Muscle layer of colon (tissue), 2 donors: ENCODE measurements at regions not wholly inside any gene's neighbourhood (a gene's known extent, or its start where the extent isn't known, plus 50 kb on each side); places are given as distances from the start of the nearest gene placed in this dataset.

ENCODE experiments used
- H3K27ac ChIP-seq: one replicate; pipeline ENCODE4 v1.7.0; 2013; ENCODE audit warnings: low read depth, mild to moderate bottlenecking, low read length, moderate library complexity
- H3K27me3 ChIP-seq, 2 donors: one replicate each; pipeline ENCODE4 v1.7.0; 2013; ENCODE audit warnings: low read length in 2 of 2, mild to moderate bottlenecking in 2 of 2; ENCODE audit not compliant: insufficient read depth in 2 of 2, control insufficient read depth in 1 of 2
- H3K36me3 ChIP-seq: one replicate; pipeline ENCODE4 v1.7.0; 2013; ENCODE audit warnings: mild to moderate bottlenecking, low read length; ENCODE audit not compliant: insufficient read depth
- H3K4me1 ChIP-seq: one replicate; pipeline ENCODE4 v1.7.0; 2013; ENCODE audit warnings: mild to moderate bottlenecking, low read length; ENCODE audit not compliant: insufficient read depth
- H3K4me3 ChIP-seq, 2 donors: one replicate each; pipeline ENCODE4 v1.7.0; 2013; ENCODE audit warnings: low read length in 2 of 2, low read depth in 1 of 2, mild to moderate bottlenecking in 1 of 2, moderate library complexity in 1 of 2
- H3K9ac ChIP-seq: one replicate; pipeline ENCODE4 v1.7.0; 2013; ENCODE audit warnings: low read length
- H3K9me3 ChIP-seq: one replicate; pipeline ENCODE4 v1.7.0; 2013; ENCODE audit warnings: mild to moderate bottlenecking, low read length
- donor health status: abdominal sarcoma.
- donor health status: Adenocarcinoma of cecum.

GRCh38 chr1:55500601-55501000, 285.4 kb upstream of the USP24 start:
- no peak overlapping the region for H3K4me3 ChIP-seq
- H3K9me3 ChIP-seq, result no peaks in the 10 kb centered on the region
- H3K27me3 ChIP-seq, result no peaks in the 10 kb centered on the region
- no peaks in the 10 kb centered on the region for H3K36me3 ChIP-seq
- H3K27ac ChIP-seq, result no peak overlapping the region
- H3K4me1 ChIP-seq, result peaks cover 18% of the 10 kb centered on the region
- no peak overlapping the region for H3K9ac ChIP-seq

GRCh38 chr1:55490547-55490946, 275.4 kb upstream of the USP24 start:
- Histone ChIP-seq H3K36me3 (no peaks in the 10 kb centered on the region), H3K4me1 (no peaks in the 10 kb centered on the region), H3K4me3 (no peak overlapping the region), H3K27me3 (no peaks in the 10 kb centered on the region), H3K27ac (no peak overlapping the region), H3K9ac (no peak overlapping the region), H3K9me3 (no peaks in the 10 kb centered on the region)

- no peak overlapping the region for H3K4me3 ChIP-seq
- H3K9ac ChIP-seq, result no peak overlapping the region
- H3K36me3 ChIP-seq, result no peaks in the 10 kb centered on the region
- H3K27me3 ChIP-seq, result no peaks in the 10 kb centered on the region
- H3K4me1 ChIP-seq, result peaks cover 8% of the 10 kb centered on the region
- no peak overlapping the region for H3K27ac ChIP-seq
- no peaks in the 10 kb centered on the region for H3K9me3 ChIP-seq
Observed at GRCh38 chr1:55484173-55484572, 269.0 kb upstream of the USP24 start.

- Histone ChIP-seq H3K9me3 (no peaks in the 10 kb centered on the region), H3K9ac (no peak overlapping the region), H3K27ac (no peak overlapping the region), H3K27me3 (no peaks in the 10 kb centered on the region), H3K36me3 (no peaks in the 10 kb centered on the region), H3K4me1 (peaks cover 8% of the 10 kb centered on the region), H3K4me3 (no peak overlapping the region)
Observed at GRCh38 chr1:55483523-55483922, 268.4 kb upstream of the USP24 start.

- Histone ChIP-seq H3K36me3 (no peaks in the 10 kb centered on the region), H3K27me3 (no peaks in the 10 kb centered on the region), H3K9ac (no peak overlapping the region), H3K9me3 (no peaks in the 10 kb centered on the region), H3K4me1 (peaks cover 14% of the 10 kb centered on the region), H3K27ac (no peak overlapping the region), H3K4me3 (no peak overlapping the region)
Observed at GRCh38 chr1:55481634-55482033, 266.5 kb upstream of the USP24 start.

GRCh38 chr1:55480029-55480795, 265.0 kb upstream of the USP24 start:
- Histone ChIP-seq H3K27me3 (no peaks in the 10 kb centered on the region), H3K36me3 (no peaks in the 10 kb centered on the region), H3K4me3 (no peak overlapping the region), H3K27ac (no peak overlapping the region), H3K4me1 (peaks cover 14% of the 10 kb centered on the region), H3K9ac (no peak overlapping the region), H3K9me3 (no peaks in the 10 kb centered on the region)

- Histone ChIP-seq H3K27me3 (no peaks in the 10 kb centered on the region), H3K9ac (no peak overlapping the region), H3K27ac (no peak overlapping the region), H3K9me3 (no peaks in the 10 kb centered on the region), H3K4me1 (peaks cover 14% of the 10 kb centered on the region), H3K4me3 (no peak overlapping the region), H3K36me3 (no peaks in the 10 kb centered on the region)
Observed at GRCh38 chr1:55478742-55479141, 263.6 kb upstream of the USP24 start.

- H3K36me3 ChIP-seq, result no peaks in the 10 kb centered on the region
- H3K27me3 ChIP-seq, result no peaks in the 10 kb centered on the region
- no peak overlapping the region for H3K4me3 ChIP-seq
- no peaks in the 10 kb centered on the region for H3K9me3 ChIP-seq
- peaks cover 17% of the 10 kb centered on the region for H3K4me1 ChIP-seq
- H3K27ac ChIP-seq, result no peak overlapping the region
- no peak overlapping the region for H3K9ac ChIP-seq
Observed at GRCh38 chr1:55477953-55478352, 262.8 kb upstream of the USP24 start.

- Histone ChIP-seq H3K4me1 (peaks cover 23% of the 10 kb centered on the region), H3K27ac (no peak overlapping the region), H3K36me3 (no peaks in the 10 kb centered on the region)
Observed at GRCh38 chr1:55476445-55477015, 261.4 kb upstream of the USP24 start.

GRCh38 chr1:55474168-55474786, 259.1 kb upstream of the USP24 start:
- Histone ChIP-seq H3K27ac (no peak overlapping the region), H3K27me3 (no peaks in the 10 kb centered on the region), H3K4me1 (peaks cover 14% of the 10 kb centered on the region), H3K9me3 (no peaks in the 10 kb centered on the region), H3K36me3 (no peaks in the 10 kb centered on the region), H3K4me3 (no peak overlapping the region), H3K9ac (no peak overlapping the region)

More at GRCh38 chr1:55476445-55477015, 261.4 kb upstream of the USP24 start:
- no peak overlapping the region for H3K4me3 ChIP-seq
- H3K9ac ChIP-seq, result no peak overlapping the region
- no peaks in the 10 kb centered on the region for H3K27me3 ChIP-seq
- H3K9me3 ChIP-seq, result no peaks in the 10 kb centered on the region

- H3K4me1 ChIP-seq, result peaks cover 16% of the 10 kb centered on the region
Observed at GRCh38 chr1:55473661-55474060, 258.5 kb upstream of the USP24 start.

More at GRCh38 chr1:55473661-55474060, 258.5 kb upstream of the USP24 start:
- no peak overlapping the region for H3K9ac ChIP-seq
- no peaks in the 10 kb centered on the region for H3K27me3 ChIP-seq
- no peak overlapping the region for H3K27ac ChIP-seq
- H3K36me3 ChIP-seq, result no peaks in the 10 kb centered on the region
- no peaks in the 10 kb centered on the region for H3K9me3 ChIP-seq
- no peak overlapping the region for H3K4me3 ChIP-seq
